Calu3 (cell line): ENCODE measurements at regions not wholly inside any gene's neighbourhood (a gene's known extent, or its start where the extent isn't known, plus 50 kb on each side); places are given as distances from the start of the nearest gene placed in this dataset.
"Not testable (repeated sequence)": the region's sequence is repeated elsewhere in the genome, so short reads cannot be mapped to it uniquely, and the experiment has no call there.

Source experiments
- BruUV-seq: library from RNA; stranded (reverse); fragments of 400-500 nt; replicated peaks from 2 replicates; lab custom pipeline; 2021; lab: Mats Ljungman, UMichigan
- CTCF ChIA-PET: fragments of 300-600 bp; sonication (Branson Sonifier 250); formaldehyde crosslinking; loops from one replicate; lab custom pipeline; 2022; ENCODE audit warnings: antibody characterized with exemption; lab: Charles Lee
- DNase-seq: peaks from one replicate; pipeline ENCODE4 v3.0.0; 2022
- H3K27ac Mint-ChIP-seq: one replicate; pipeline ENCODE4 v1.8.0; 2022; ENCODE audit warnings: mixed read lengths; ENCODE audit not compliant: unreplicated experiment
- H3K27me3 Mint-ChIP-seq: one replicate; pipeline ENCODE4 v1.8.0; 2022; ENCODE audit warnings: mixed read lengths; ENCODE audit not compliant: unreplicated experiment
- H3K36me3 Mint-ChIP-seq: one replicate; pipeline ENCODE4 v1.8.0; 2022; ENCODE audit warnings: mild to moderate bottlenecking, moderate library complexity, mixed read lengths; ENCODE audit not compliant: insufficient read depth, unreplicated experiment
- H3K4me1 Mint-ChIP-seq: one replicate; pipeline ENCODE4 v1.8.0; 2022; ENCODE audit warnings: mild to moderate bottlenecking, low read depth, mixed read lengths; ENCODE audit not compliant: unreplicated experiment
- H3K4me3 Mint-ChIP-seq: one replicate; pipeline ENCODE4 v1.8.0; 2022; ENCODE audit warnings: mild to moderate bottlenecking, low read depth, moderate library complexity, mixed read lengths; ENCODE audit not compliant: unreplicated experiment
- H3K9me3 Mint-ChIP-seq: one replicate; pipeline ENCODE4 v1.8.0; 2022; ENCODE audit warnings: low read depth, mixed read lengths; ENCODE audit not compliant: unreplicated experiment
- intact Hi-C: fragments of 100-400 bp; cut with micrococcal nuclease; formaldehyde crosslinking; loops from one replicate; pipeline ENCODE4 v1.10.0; 2022; ENCODE audit not compliant: unreplicated experiment
- TF ChIP-seq, protein P1 (sequence below): fragments of 200-600 bp; IDR thresholded peaks from one replicate; pipeline ENCODE4 v1.8.0; 2022; ENCODE audit warnings: antibody characterized with exemption; ENCODE audit not compliant: unreplicated experiment

DNA sequence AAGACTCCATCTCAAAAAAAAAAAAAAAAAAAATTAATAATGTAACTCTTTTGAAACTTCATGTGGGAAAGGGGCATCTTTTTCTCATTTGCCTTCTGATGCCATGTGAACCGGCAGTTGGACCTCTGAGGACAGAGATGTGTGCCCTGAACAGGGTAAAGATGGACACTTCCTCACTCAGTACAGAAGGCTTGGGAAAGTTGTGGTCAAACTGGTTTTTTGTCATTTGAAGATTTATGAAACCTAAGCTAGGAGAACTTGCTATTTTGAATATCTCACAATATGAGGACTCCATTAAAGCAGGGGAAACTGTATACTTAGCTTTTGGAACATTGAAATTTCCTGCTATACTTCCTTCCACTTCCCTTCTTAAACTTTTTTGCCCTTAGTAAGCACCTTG, 147.5 kb upstream of the ALDH1B1 start:
- CTCF ChIA-PET: interaction anchor here (0.8 kb wide), 1 partner anchor 268 kb away, joined by 4 read pairs; no protein-coding TSS in a partner anchor
- no peak for DNase-seq
- BruUV-seq: no TSS peak
- H3K9me3 Mint-ChIP-seq: no peaks in the 10 kb centered on the region
- no peak overlapping the region for H3K27ac Mint-ChIP-seq
- H3K36me3 Mint-ChIP-seq: no peaks in the 10 kb centered on the region
- no peak overlapping the region for H3K4me3 Mint-ChIP-seq
- TF ChIP-seq, protein P1, sequence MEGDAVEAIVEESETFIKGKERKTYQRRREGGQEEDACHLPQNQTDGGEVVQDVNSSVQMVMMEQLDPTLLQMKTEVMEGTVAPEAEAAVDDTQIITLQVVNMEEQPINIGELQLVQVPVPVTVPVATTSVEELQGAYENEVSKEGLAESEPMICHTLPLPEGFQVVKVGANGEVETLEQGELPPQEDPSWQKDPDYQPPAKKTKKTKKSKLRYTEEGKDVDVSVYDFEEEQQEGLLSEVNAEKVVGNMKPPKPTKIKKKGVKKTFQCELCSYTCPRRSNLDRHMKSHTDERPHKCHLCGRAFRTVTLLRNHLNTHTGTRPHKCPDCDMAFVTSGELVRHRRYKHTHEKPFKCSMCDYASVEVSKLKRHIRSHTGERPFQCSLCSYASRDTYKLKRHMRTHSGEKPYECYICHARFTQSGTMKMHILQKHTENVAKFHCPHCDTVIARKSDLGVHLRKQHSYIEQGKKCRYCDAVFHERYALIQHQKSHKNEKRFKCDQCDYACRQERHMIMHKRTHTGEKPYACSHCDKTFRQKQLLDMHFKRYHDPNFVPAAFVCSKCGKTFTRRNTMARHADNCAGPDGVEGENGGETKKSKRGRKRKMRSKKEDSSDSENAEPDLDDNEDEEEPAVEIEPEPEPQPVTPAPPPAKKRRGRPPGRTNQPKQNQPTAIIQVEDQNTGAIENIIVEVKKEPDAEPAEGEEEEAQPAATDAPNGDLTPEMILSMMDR: no peak
- no peaks in the 10 kb centered on the region for H3K27me3 Mint-ChIP-seq
- no peaks in the 10 kb centered on the region for H3K4me1 Mint-ChIP-seq
- intact Hi-C loops: no loop called here

- intact Hi-C loops: no loop called here
- no peaks in the 10 kb centered on the region for H3K36me3 Mint-ChIP-seq
- no peak for DNase-seq
- H3K27me3 Mint-ChIP-seq: no peaks in the 10 kb centered on the region
- H3K4me3 Mint-ChIP-seq: no peak overlapping the region
- no TSS peak for BruUV-seq
- no peak overlapping the region for H3K27ac Mint-ChIP-seq
- CTCF ChIA-PET: no interaction called here
- peaks cover 2% of the 10 kb centered on the region for H3K9me3 Mint-ChIP-seq
- TF ChIP-seq, protein P1: no peak
- H3K4me1 Mint-ChIP-seq: no peaks in the 10 kb centered on the region
Observed at GRCh38 chr9:38243993-38244392, 148.5 kb upstream of the ALDH1B1 start.

DNA sequence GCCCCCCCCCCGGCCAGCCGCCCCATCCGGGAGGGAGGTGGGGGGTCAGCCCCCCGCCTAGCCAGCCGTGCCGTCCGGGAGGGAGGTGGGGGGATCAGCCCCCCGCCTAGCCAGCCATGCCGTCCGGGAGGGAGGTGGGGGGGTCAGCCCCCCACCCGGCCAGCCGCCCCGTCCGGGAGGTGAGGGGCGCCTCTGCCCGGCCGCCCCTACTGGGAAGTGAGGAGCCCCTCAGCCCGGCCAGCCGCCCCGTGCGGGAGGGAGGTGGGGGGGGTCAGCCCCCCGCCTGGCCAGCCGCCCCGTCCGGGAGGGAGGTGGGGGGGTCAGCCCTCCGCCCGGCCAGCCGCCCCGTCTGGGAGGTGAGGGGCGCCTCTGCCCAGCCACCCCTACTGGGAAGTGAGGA, 150.4 kb upstream of the ALDH1B1 start:
- BruUV-seq, DNase-seq, H3K36me3 Mint-ChIP-seq, H3K27me3 Mint-ChIP-seq, H3K4me3 Mint-ChIP-seq, H3K9me3 Mint-ChIP-seq, H3K27ac Mint-ChIP-seq, CTCF ChIA-PET, intact Hi-C loops, H3K4me1 Mint-ChIP-seq: not testable (repeated sequence)

DNA sequence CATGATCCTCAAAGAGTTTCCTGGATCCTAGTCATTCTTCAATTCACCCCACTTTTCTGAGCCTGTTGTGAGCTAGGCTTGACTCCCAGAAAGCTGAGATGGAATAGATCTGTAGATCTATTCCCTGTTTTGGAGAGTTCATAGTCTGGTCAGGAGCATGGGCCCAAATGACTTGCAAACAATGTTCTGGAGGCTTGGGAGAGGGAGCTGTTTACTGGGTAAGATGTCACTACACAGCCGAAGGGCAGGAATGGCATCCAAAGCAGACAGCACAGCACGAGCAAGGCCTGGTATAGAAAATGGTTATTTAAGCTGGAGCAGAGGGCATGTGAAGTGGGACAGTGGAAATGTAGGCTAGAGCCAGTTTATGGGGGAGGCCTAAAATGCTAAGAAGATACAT, 152.5 kb upstream of the ALDH1B1 start:
- intact Hi-C loops: no loop called here

DNA sequence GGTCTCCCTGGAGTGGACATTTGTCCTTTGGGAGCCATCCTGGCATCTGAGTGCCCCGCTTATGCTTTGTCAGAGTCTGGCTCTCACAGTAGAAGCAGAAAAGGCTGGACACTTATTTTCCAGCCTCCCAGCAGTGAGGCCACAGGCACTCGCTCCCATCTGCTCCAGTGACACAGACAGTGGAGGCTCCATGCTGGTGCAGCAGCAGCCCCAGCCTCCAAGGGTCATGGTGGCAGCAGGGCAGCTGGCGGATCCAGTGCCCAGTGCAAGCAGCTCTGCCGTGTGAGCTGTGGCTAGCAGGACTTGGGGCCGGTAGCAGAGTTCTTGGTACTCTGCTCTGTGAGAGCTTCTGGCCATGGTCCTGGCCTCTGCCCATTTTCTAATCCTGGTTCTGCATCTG, 157.3 kb upstream of the ALDH1B1 start:
- H3K4me3 Mint-ChIP-seq: no peak overlapping the region
- no peaks in the 10 kb centered on the region for H3K4me1 Mint-ChIP-seq
- H3K27me3 Mint-ChIP-seq: no peaks in the 10 kb centered on the region
- TF ChIP-seq, protein P1: no peak
- no TSS peak for BruUV-seq
- no peak overlapping the region for H3K27ac Mint-ChIP-seq
- intact Hi-C loops: no loop called here
- CTCF ChIA-PET: no interaction called here
- H3K9me3 Mint-ChIP-seq: peaks cover 3% of the 10 kb centered on the region
- H3K36me3 Mint-ChIP-seq: no peaks in the 10 kb centered on the region
- no peak for DNase-seq

More for the DNA sequence above, 152.5 kb upstream of the ALDH1B1 start:
- H3K36me3 Mint-ChIP-seq: no peaks in the 10 kb centered on the region
- no peak for DNase-seq
- TF ChIP-seq, protein P1: no peak
- H3K27ac Mint-ChIP-seq: no peak overlapping the region
- H3K27me3 Mint-ChIP-seq: no peaks in the 10 kb centered on the region
- BruUV-seq: no TSS peak
- CTCF ChIA-PET: no interaction called here
- no peaks in the 10 kb centered on the region for H3K4me1 Mint-ChIP-seq
- H3K4me3 Mint-ChIP-seq: no peak overlapping the region
- peaks cover 3% of the 10 kb centered on the region for H3K9me3 Mint-ChIP-seq
